22Rv1 (cell line): ENCODE measurements at regions not wholly inside any gene's neighbourhood (a gene's known extent, or its start where the extent isn't known, plus 50 kb on each side); places are given as distances from the start of the nearest gene placed in this dataset.

Experiments used
- H3K27ac ChIP-seq: fragments of 450-650 bp; 2 replicates; pipeline ENCODE4 v1.5.1; 2017
- CTCF ChIP-seq: fragments of 450-650 bp; IDR thresholded peaks from 2 replicates; pipeline ENCODE4 v1.5.1; 2017; ENCODE audit warnings: mild to moderate bottlenecking
- ZFX ChIP-seq: fragments of 450-650 bp; IDR thresholded peaks from 2 replicates; pipeline ENCODE4 v1.6.1; 2017; ENCODE audit warnings: antibody characterized with exemption, borderline replicate concordance

DNA sequence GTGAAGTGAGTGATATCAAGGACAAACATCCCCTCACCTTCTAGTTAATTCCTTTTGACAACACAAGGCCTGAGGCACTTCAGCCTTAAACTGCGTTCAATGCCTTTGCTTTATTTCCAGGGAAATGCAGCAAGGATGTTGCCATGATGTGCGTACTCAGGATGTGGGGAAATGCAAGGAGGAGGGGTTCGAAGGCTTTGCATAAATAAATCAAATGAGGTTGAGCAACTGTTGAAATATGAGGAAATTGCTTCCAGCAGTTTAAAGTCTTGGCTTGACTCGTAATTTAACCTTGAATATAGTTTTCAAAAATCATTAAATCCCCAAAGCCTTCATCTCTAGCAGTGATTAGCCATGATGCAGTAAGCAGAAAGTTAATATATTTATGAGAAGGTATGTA lies 81.8 kb upstream of the CCL2 start:
- no peak overlapping the region for H3K27ac ChIP-seq
- no peak for TF ChIP-seq ZFX
- no peak for TF ChIP-seq CTCF

DNA sequence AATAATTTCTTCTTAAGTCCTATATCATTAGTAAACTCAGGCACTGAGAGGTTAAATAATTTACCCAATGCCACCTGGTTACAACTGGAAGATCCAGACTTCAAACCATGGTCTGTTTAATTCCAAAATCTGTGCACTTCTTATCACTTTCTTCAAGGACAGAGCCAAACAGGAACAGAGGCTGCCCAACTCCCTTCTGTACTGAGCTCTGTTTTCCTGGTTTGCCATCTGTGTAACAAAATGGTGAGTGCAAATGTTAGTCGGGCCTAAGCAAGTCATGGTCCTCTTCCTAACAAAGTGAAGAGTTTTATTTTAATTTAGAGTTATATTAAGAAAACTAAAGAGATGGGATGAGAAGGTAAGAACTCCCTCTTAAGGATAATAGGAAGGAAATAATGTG lies 80.6 kb upstream of the CCL2 start:
- H3K27ac ChIP-seq, result no peak overlapping the region
- no peak for TF ChIP-seq ZFX
- no peak for TF ChIP-seq CTCF

DNA sequence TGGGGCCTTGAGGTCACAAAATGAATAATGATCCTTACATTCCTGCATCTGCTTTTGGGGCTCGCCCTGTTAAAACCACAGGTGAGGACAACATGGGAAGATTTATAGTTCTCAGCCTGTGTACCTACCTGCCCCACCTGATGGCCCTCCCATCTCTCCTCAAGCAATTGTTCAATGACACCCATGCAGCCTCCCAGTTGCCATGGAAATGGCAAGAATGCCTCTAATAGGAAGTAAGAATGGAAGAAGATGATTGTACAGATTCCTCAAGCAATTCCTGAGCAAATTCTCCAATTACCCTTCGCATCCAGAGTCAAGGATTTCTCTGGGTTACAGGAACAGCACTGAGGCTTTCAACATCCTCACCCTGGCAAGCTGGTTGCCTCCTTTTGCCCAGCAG lies 78.6 kb upstream of the CCL2 start:
- H3K27ac ChIP-seq, result no peak overlapping the region
- no peak for TF ChIP-seq CTCF
- no peak for TF ChIP-seq ZFX

GRCh38 chr17:34177642-34178041 lies 77.4 kb upstream of the CCL2 start:
- no peak overlapping the region for H3K27ac ChIP-seq
- TF ChIP-seq CTCF, result no peak
- TF ChIP-seq ZFX, result no peak

GRCh38 chr17:34178092-34178491 lies 77.0 kb upstream of the CCL2 start:
- no peak overlapping the region for H3K27ac ChIP-seq
- TF ChIP-seq ZFX (no peak), CTCF (no peak)

GRCh38 chr17:34182036-34182803 lies 72.9 kb upstream of the CCL2 start:
- H3K27ac ChIP-seq, result no peak overlapping the region
- TF ChIP-seq CTCF (no peak), ZFX (no peak)

GRCh38 chr17:34195987-34196386 lies 59.1 kb upstream of the CCL2 start:
- H3K27ac ChIP-seq, result no peak overlapping the region
- no peak for TF ChIP-seq CTCF
- TF ChIP-seq ZFX, result no peak
